ENCODE measurements at regions not wholly inside any gene's neighbourhood (a gene's known extent, or its start where the extent isn't known, plus 50 kb on each side); places are given as distances from the start of the nearest gene placed in this dataset.

- dilution Hi-C loops (cut with MboI; ENCODE audit: extremely low pct_ligation_motif_present, low sequenced_read_pairs), result no loop called here
Observed at GRCh38 chr7:121486590-121486989, 90.5 kb upstream of the FAM3C start.

More at GRCh38 chr7:121486590-121486989, 90.5 kb upstream of the FAM3C start:
- BruUV-seq (replicated peaks), result no TSS peak
- no peaks in the 10 kb centered on the region for H4K20me1 ChIP-seq (replicated peaks; ENCODE audit: control insufficient read depth, extremely low read depth, insufficient read depth, low read length)
- H3K27ac ChIP-seq (ENCODE audit: insufficient read depth, low read depth, low read length), result no peak overlapping the region
- H3K27me3 ChIP-seq (ENCODE audit: control insufficient read depth in 2 of 2, insufficient read depth in 2 of 2, low read length in 2 of 2), result no peaks in the 10 kb centered on the region
- no peak overlapping the region for H3K4me3 ChIP-seq (replicated peaks in 1 of 3; ENCODE audit: insufficient read depth in 1 of 3, low read depth in 1 of 3, low read length in 3 of 3)
- TF ChIP-seq FOS (IDR thresholded peaks at IDR 0.05; ENCODE audit: borderline replicate concordance, insufficient read depth, low read length) (no peak), CTCF (IDR thresholded peaks at IDR 0.05; ENCODE audit: extremely low read depth in 1 of 2, insufficient read depth in 1 of 2, low read depth in 1 of 2, low read length in 2 of 2) (no peak), EZH2 (IDR thresholded peaks at IDR 0.05; ENCODE audit: borderline replicate concordance, low read depth, low read length, severe bottlenecking) (no peak), GATA2 (IDR thresholded peaks at IDR 0.05; ENCODE audit: insufficient read depth, insufficient read length, low read depth, low read length) (no peak), JUN (IDR thresholded peaks at IDR 0.05; ENCODE audit: borderline replicate concordance, insufficient read depth, insufficient read length, low read depth) (no peak), POLR2A (IDR thresholded peaks at IDR 0.05; ENCODE audit: low read depth, low read length) (no peak), MAX (IDR thresholded peaks at IDR 0.05; ENCODE audit: insufficient read depth, insufficient read length) (no peak), POLR2AphosphoS5 (IDR thresholded peaks at IDR 0.05; ENCODE audit: insufficient read depth, low read depth, low read length) (no peak), MYC (IDR thresholded peaks at IDR 0.05; ENCODE audit: low read depth, low read length) (no peak)
- no peak overlapping the region for H2AFZ ChIP-seq (ENCODE audit: low read depth, low read length)
- ChIA-PET CTCF (no interaction called here), POLR2A (no interaction called here)
- no peak for DNase-seq (ENCODE audit: low read depth, low spot score)
- H3K9me1 ChIP-seq (replicated peaks; ENCODE audit: control insufficient read depth, extremely low read depth, insufficient read depth, low read length), result no peaks in the 10 kb centered on the region
- H3K4me2 ChIP-seq (ENCODE audit: insufficient read depth, low read length), result no peak overlapping the region
- intact Hi-C loops (cut with micrococcal nuclease), result no loop called here
- peaks cover 3% of the 10 kb centered on the region for H3K4me1 ChIP-seq (ENCODE audit: control insufficient read depth, extremely low read depth, insufficient read depth, low read length)
- no peaks in the 10 kb centered on the region for H3K79me2 ChIP-seq (ENCODE audit: control insufficient read depth, insufficient read depth, low read length)
- no peaks in the 10 kb centered on the region for H3K36me3 ChIP-seq (ENCODE audit: control insufficient read depth in 2 of 2, extremely low read depth in 1 of 2, insufficient read depth in 2 of 2, low read length in 2 of 2)
- H3K9me3 ChIP-seq (replicated peaks; ENCODE audit: control insufficient read depth, insufficient read depth, low read length), result no peaks in the 10 kb centered on the region
- H3K9ac ChIP-seq (replicated peaks; ENCODE audit: extremely low read depth, insufficient read depth, low read length), result no peak overlapping the region
- FAIRE-seq, result no peak
